Uterus (tissue), 2 donors: ENCODE measurements at regions not wholly inside any gene's neighbourhood (a gene's known extent, or its start where the extent isn't known, plus 50 kb on each side); places are given as distances from the start of the nearest gene placed in this dataset.

ENCODE experiments used
- CTCF ChIP-seq, 4 experiments: fragments of 200-600 bp in 2 of 4; fragments of 450-650 bp in 2 of 4; sonication (generic) in 2 of 4; IDR thresholded peaks; one replicate each; pipeline ENCODE4 v1.5.1; 2016 to 2019; ENCODE audit warnings: antibody characterized with exemption in 4 of 4, mild to moderate bottlenecking in 2 of 4, moderate library complexity in 1 of 4
- POLR2A ChIP-seq, 2 donors: fragments of 450-650 bp; IDR thresholded peaks; one replicate each; pipeline ENCODE4 v1.6.1; 2016; ENCODE audit warnings: antibody characterized with exemption in 2 of 2, mild to moderate bottlenecking in 1 of 2, moderate library complexity in 1 of 2

- TF ChIP-seq CTCF (IDR thresholded peaks at IDR 0.05): no peak
- TF ChIP-seq POLR2A (IDR thresholded peaks at IDR 0.05): no peak
Measured at GRCh38 chr2:100739735-100740432, 80.1 kb upstream of the NPAS2 start.
